CD8-positive, alpha-beta memory T cell (primary cell): ENCODE measurements at regions not wholly inside any gene's neighbourhood (a gene's known extent, or its start where the extent isn't known, plus 50 kb on each side); places are given as distances from the start of the nearest gene placed in this dataset.

ENCODE experiments used
- CTCF ChIA-PET: fragments of 350-600 bp; sonication (Branson Sonifier 250); formaldehyde crosslinking; loops from one replicate; lab custom pipeline; 2021; ENCODE audit warnings: antibody characterized with exemption; lab: Charles Lee
- POLR2A ChIA-PET: fragments of 350-600 bp; sonication (Branson Sonifier 250); formaldehyde crosslinking; loops from one replicate; lab custom pipeline; 2021; ENCODE audit warnings: antibody characterized with exemption; lab: Charles Lee
- DNase-seq, 5 donors: peaks; one replicate each; pipeline versions ENCODE4 v3.0.0 to v3.0.0-alpha.2; 2020 to 2022; ENCODE audit warnings: mixed read lengths in 1 of 5
- H3K27ac ChIP-seq: one replicate; pipeline ENCODE4 v1.7.0; 2013; ENCODE audit warnings: low read depth, mild to moderate bottlenecking, low read length, moderate library complexity
- H3K27me3 ChIP-seq: 2 replicates; pipeline ENCODE4 v1.7.0; 2013; ENCODE audit warnings: low read length, mild to moderate bottlenecking; ENCODE audit not compliant: insufficient read depth, poor library complexity, severe bottlenecking
- H3K36me3 ChIP-seq: 2 replicates; pipeline ENCODE4 v1.7.0; 2013; ENCODE audit warnings: mild to moderate bottlenecking, low read length, moderate library complexity; ENCODE audit not compliant: insufficient read depth
- H3K4me1 ChIP-seq: 2 replicates; pipeline ENCODE4 v1.7.0; 2013; ENCODE audit warnings: mild to moderate bottlenecking, low read length, moderate library complexity; ENCODE audit not compliant: insufficient read depth
- H3K4me3 ChIP-seq: 2 replicates; pipeline ENCODE4 v1.7.0; 2013; ENCODE audit warnings: mild to moderate bottlenecking, low read length
- H3K9me3 ChIP-seq: 2 replicates; pipeline ENCODE4 v1.7.0; 2013; ENCODE audit warnings: mild to moderate bottlenecking, low read length
- H3K27ac Mint-ChIP-seq, 8 donors: one replicate each; pipeline ENCODE4 v1.8.0; 2020 to 2021; ENCODE audit warnings: mixed read lengths in 8 of 8, mild to moderate bottlenecking in 6 of 8, inconsistent platforms in 3 of 8, moderate library complexity in 3 of 8
- H3K27me3 Mint-ChIP-seq, 2 donors: one replicate each; pipeline ENCODE4 v1.8.0; 2020 to 2021; ENCODE audit warnings: mixed read lengths in 2 of 2, mild to moderate bottlenecking in 1 of 2, moderate library complexity in 1 of 2
- H3K36me3 Mint-ChIP-seq, 3 donors: one replicate each; pipeline ENCODE4 v1.8.0; 2020 to 2021; ENCODE audit warnings: mixed read lengths in 3 of 3, inconsistent platforms in 1 of 3, mild to moderate bottlenecking in 1 of 3
- H3K4me1 Mint-ChIP-seq, 3 donors: one replicate each; pipeline ENCODE4 v1.8.0; 2020 to 2021; ENCODE audit warnings: mixed read lengths in 3 of 3, inconsistent platforms in 1 of 3, mild to moderate bottlenecking in 1 of 3
- H3K4me3 Mint-ChIP-seq, 7 donors: one replicate each; pipeline ENCODE4 v1.8.0; 2020 to 2021; ENCODE audit warnings: mixed read lengths in 7 of 7, mild to moderate bottlenecking in 6 of 7, moderate library complexity in 4 of 7, inconsistent platforms in 2 of 7
- H3K9me3 Mint-ChIP-seq, 5 donors: one replicate each; pipeline ENCODE4 v1.8.0; 2020 to 2022; ENCODE audit warnings: mixed read lengths in 5 of 5, mild to moderate bottlenecking in 3 of 5, moderate library complexity in 2 of 5, inconsistent platforms in 1 of 5

DNA sequence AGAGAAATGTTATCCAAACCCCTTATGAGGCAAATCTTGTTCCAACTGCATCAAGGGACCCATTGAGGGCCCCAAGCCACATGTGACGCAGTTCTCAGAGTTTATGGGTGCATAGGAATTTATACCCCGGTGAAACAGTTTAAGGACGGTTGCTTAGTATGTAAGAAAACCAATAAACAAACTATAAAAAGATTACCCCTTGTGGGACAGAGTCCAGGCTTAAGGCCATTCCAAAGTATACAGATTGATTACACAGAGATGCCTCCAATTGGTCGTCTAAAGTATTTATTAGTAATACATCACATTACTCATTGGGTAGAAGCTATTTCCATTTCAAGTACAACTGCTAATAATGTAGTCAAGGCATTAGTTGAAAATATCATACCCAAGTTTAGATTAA, 885.0 kb upstream of the MDGA2 start:
- POLR2A ChIA-PET = no interaction called here

GRCh38 chr14:48553443-48553842, 878.0 kb upstream of the MDGA2 start:
- ChIA-PET POLR2A (no interaction called here), CTCF (no interaction called here)
- Mint-ChIP-seq H3K4me1 (no peaks in the 10 kb centered on the region), H3K27me3 (no peaks in the 10 kb centered on the region), H3K36me3 (no peaks in the 10 kb centered on the region), H3K27ac (no peak overlapping the region), H3K9me3 (peaks cover 3 to 22% (median 12%) of the 10 kb centered on the region in 5 donors), H3K4me3 (no peak overlapping the region)
- no peak for DNase-seq
- H3K36me3 ChIP-seq = no peaks in the 10 kb centered on the region
- no peaks in the 10 kb centered on the region for H3K9me3 ChIP-seq
- no peaks in the 10 kb centered on the region for H3K4me1 ChIP-seq
- H3K27me3 ChIP-seq = no peaks in the 10 kb centered on the region
- H3K27ac ChIP-seq = no peak overlapping the region
- H3K4me3 ChIP-seq = no peak overlapping the region

More for the DNA sequence above, 885.0 kb upstream of the MDGA2 start:
- Mint-ChIP-seq H3K4me1 (no peaks in the 10 kb centered on the region), H3K9me3 (peaks cover 6 to 39% (median 8%) of the 10 kb centered on the region in 5 donors), H3K36me3 (no peaks in the 10 kb centered on the region), H3K4me3 (no peak overlapping the region), H3K27ac (no peak overlapping the region), H3K27me3 (no peaks in the 10 kb centered on the region)
- CTCF ChIA-PET = no interaction called here
- no peak for DNase-seq
- Histone ChIP-seq H3K9me3 (no peaks in the 10 kb centered on the region), H3K27ac (no peak overlapping the region), H3K27me3 (no peaks in the 10 kb centered on the region), H3K4me1 (no peaks in the 10 kb centered on the region), H3K4me3 (no peak overlapping the region), H3K36me3 (no peaks in the 10 kb centered on the region)

DNA sequence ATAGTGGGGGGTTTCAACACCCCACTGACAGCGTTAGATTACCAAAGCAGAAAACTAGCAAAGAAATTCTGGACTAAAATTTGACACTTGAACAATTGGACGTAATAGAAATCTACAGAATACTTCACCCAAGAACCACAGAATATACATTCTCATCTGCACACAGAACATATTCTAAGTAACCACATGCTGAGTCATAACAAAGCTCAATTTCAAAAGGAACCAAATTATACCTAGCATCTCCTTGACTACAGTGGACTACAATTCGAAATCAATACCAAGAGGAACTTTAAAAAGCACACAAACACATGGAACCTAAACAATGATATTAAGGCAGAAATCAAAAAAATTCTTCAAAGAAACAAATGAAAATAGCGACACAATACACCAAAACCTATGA, 871.6 kb upstream of the MDGA2 start:
- no peaks in the 10 kb centered on the region for H3K4me1 ChIP-seq
- ChIA-PET CTCF (no interaction called here), POLR2A (no interaction called here)
- Mint-ChIP-seq H3K4me1 (no peaks in the 10 kb centered on the region), H3K27me3 (no peaks in the 10 kb centered on the region), H3K36me3 (no peaks in the 10 kb centered on the region), H3K4me3 (no peak overlapping the region), H3K9me3 (peaks cover 1 to 20% (median 15%) of the 10 kb centered on the region in 5 donors), H3K27ac (no peak overlapping the region)
- no peaks in the 10 kb centered on the region for H3K9me3 ChIP-seq
- DNase-seq = no peak
- no peaks in the 10 kb centered on the region for H3K36me3 ChIP-seq
- no peaks in the 10 kb centered on the region for H3K27me3 ChIP-seq
- no peak overlapping the region for H3K4me3 ChIP-seq
- no peak overlapping the region for H3K27ac ChIP-seq

DNA sequence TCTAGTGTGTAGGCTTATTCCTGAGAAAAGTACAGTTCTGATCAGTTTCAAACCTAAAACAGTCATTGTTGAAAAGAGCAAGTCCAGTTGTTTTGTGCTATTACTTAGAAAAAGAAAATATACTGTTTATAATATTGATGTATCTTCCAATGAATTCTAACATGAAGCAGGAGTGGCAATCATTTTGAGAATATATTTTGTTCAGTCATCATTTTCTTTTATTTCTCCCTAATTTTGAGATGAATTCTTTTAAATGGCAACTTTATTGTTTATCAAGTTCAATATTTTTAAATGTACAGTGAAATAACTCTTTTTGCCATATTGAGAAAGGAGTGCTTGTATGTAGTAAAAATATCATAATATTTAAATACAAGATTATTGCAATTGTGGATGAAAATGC, 862.2 kb upstream of the MDGA2 start:
- no peaks in the 10 kb centered on the region for H3K36me3 ChIP-seq
- no peaks in the 10 kb centered on the region for H3K9me3 ChIP-seq
- H3K27me3 Mint-ChIP-seq = no peaks in the 10 kb centered on the region
- no peaks in the 10 kb centered on the region for H3K36me3 Mint-ChIP-seq
- no peak overlapping the region for H3K27ac Mint-ChIP-seq
- H3K9me3 Mint-ChIP-seq = peaks cover under 1 to 11% (median 5%) of the 10 kb centered on the region in 5 donors
- no peak overlapping the region for H3K4me3 ChIP-seq
- H3K4me1 ChIP-seq = no peaks in the 10 kb centered on the region
- ChIA-PET POLR2A (no interaction called here), CTCF (no interaction called here)
- H3K4me3 Mint-ChIP-seq = no peak overlapping the region
- H3K27me3 ChIP-seq = no peaks in the 10 kb centered on the region
- DNase-seq = no peak
- H3K27ac ChIP-seq = no peak overlapping the region
- no peaks in the 10 kb centered on the region for H3K4me1 Mint-ChIP-seq

DNA sequence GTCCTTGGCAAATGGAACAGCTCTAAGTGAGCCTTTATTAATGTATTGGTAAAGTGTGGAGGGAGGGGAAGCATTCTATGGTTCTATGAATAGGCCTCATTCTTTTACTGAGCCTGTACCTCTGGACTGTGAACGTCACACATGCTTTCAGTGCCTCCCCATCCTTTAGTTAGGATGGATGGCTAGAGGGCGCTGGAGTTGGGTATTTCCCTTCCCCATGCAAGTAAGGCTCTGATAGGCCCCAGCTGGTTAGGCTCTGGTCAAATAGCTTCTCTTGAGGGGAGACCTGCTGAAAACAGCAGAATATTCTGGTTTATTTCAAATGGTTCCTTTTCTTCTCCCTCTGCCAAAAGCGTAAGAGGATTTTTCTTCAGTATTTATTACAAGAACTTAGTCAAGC, 860.9 kb upstream of the MDGA2 start:
- no peak for DNase-seq
- H3K27me3 ChIP-seq = no peaks in the 10 kb centered on the region
- H3K4me3 ChIP-seq = no peak overlapping the region
- no peaks in the 10 kb centered on the region for H3K9me3 ChIP-seq
- H3K36me3 ChIP-seq = no peaks in the 10 kb centered on the region
- CTCF ChIA-PET = no interaction called here
- Mint-ChIP-seq H3K4me1 (no peaks in the 10 kb centered on the region), H3K4me3 (no peak overlapping the region), H3K27me3 (no peaks in the 10 kb centered on the region), H3K9me3 (peaks cover 2 to 15% (median 8%) of the 10 kb centered on the region in 5 donors), H3K36me3 (no peaks in the 10 kb centered on the region), H3K27ac (no peak overlapping the region)
- no peaks in the 10 kb centered on the region for H3K4me1 ChIP-seq
- POLR2A ChIA-PET = no interaction called here
- H3K27ac ChIP-seq = no peak overlapping the region

GRCh38 chr14:48527832-48528231, 852.4 kb upstream of the MDGA2 start:
- no peak for DNase-seq
- H3K4me1 ChIP-seq = no peaks in the 10 kb centered on the region
- CTCF ChIA-PET = no interaction called here
- no peaks in the 10 kb centered on the region for H3K9me3 ChIP-seq
- POLR2A ChIA-PET = no interaction called here
- no peak overlapping the region for H3K4me3 ChIP-seq
- H3K27me3 Mint-ChIP-seq = no peaks in the 10 kb centered on the region
- no peaks in the 10 kb centered on the region for H3K36me3 Mint-ChIP-seq
- peaks cover 5 to 9% (median 7%) of the 10 kb centered on the region in 5 donors for H3K9me3 Mint-ChIP-seq
- no peak overlapping the region for H3K27ac ChIP-seq
- no peaks in the 10 kb centered on the region for H3K4me1 Mint-ChIP-seq
- H3K4me3 Mint-ChIP-seq = no peak overlapping the region
- H3K27ac Mint-ChIP-seq = no peak overlapping the region
- H3K27me3 ChIP-seq = no peaks in the 10 kb centered on the region
- H3K36me3 ChIP-seq = no peaks in the 10 kb centered on the region

- Histone ChIP-seq H3K36me3 (no peaks in the 10 kb centered on the region), H3K4me1 (no peaks in the 10 kb centered on the region), H3K4me3 (no peak overlapping the region), H3K9me3 (no peaks in the 10 kb centered on the region), H3K27me3 (no peaks in the 10 kb centered on the region), H3K27ac (no peak overlapping the region)
- no peaks in the 10 kb centered on the region for H3K4me1 Mint-ChIP-seq
- no peak overlapping the region for H3K27ac Mint-ChIP-seq
- no peaks in the 10 kb centered on the region for H3K36me3 Mint-ChIP-seq
- no peak overlapping the region for H3K4me3 Mint-ChIP-seq
- DNase-seq = no peak
- peaks cover 3 to 6% (median 5%) of the 10 kb centered on the region in 5 donors for H3K9me3 Mint-ChIP-seq
- ChIA-PET POLR2A (no interaction called here), CTCF (no interaction called here)
- H3K27me3 Mint-ChIP-seq = no peaks in the 10 kb centered on the region
Observed at GRCh38 chr14:48526307-48526706, 850.9 kb upstream of the MDGA2 start.

DNA sequence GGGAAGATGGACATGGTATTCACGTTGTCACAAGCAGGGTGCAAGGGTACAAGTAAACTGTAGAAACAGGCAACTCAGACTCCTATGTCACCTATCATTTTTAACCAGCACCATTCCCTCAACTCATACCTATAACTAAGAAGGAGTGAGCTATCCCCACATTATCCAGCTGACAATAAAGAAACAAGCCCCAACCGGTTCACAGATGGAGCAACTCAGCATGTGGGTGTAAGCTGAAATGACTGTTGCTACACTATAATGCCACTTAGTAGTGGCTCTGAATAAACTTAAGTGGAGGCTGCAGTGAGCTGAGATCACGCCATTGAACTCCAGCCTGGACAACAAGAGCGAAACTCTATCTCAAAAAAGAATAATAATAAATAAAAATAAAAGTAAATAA, 829.5 kb upstream of the MDGA2 start:
- no peak overlapping the region for H3K4me3 Mint-ChIP-seq
- H3K4me1 Mint-ChIP-seq = no peaks in the 10 kb centered on the region
- no peaks in the 10 kb centered on the region for H3K4me1 ChIP-seq
- H3K27ac Mint-ChIP-seq = no peak overlapping the region
- H3K9me3 ChIP-seq = no peaks in the 10 kb centered on the region
- POLR2A ChIA-PET = no interaction called here
- H3K27ac ChIP-seq = no peak overlapping the region
- no peaks in the 10 kb centered on the region for H3K36me3 Mint-ChIP-seq
- no peak for DNase-seq
- CTCF ChIA-PET = no interaction called here
- H3K9me3 Mint-ChIP-seq = peaks cover 0 to 26% (median 3%) of the 10 kb centered on the region in 5 donors
- H3K27me3 ChIP-seq = no peaks in the 10 kb centered on the region
- H3K27me3 Mint-ChIP-seq = no peaks in the 10 kb centered on the region
- no peak overlapping the region for H3K4me3 ChIP-seq
- H3K36me3 ChIP-seq = no peaks in the 10 kb centered on the region

DNA sequence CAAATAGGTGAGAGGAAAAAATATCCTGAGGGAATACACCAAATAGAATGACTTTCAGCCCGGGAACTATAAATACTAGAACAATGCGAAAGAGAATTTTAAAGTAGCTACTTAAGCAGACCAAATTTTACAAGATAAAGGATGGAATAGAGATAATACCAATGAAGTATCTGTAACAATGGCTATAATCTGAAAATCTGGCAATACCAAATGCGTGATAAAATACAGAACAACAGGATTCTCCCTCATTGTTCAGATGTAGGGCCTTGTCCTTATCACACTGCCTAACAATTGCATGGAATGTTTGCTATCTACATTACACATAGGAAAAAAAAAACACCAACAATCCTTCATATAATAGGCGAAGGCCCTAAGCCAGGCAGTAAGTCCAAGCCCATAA, 815.4 kb upstream of the MDGA2 start:
- ChIA-PET CTCF (no interaction called here), POLR2A (no interaction called here)
- Mint-ChIP-seq H3K36me3 (no peaks in the 10 kb centered on the region), H3K4me3 (no peak overlapping the region), H3K27me3 (no peaks in the 10 kb centered on the region), H3K4me1 (no peaks in the 10 kb centered on the region), H3K9me3 (peaks cover 0 to 30% (median 6%) of the 10 kb centered on the region in 5 donors), H3K27ac (no peak overlapping the region)
- Histone ChIP-seq H3K36me3 (no peaks in the 10 kb centered on the region), H3K9me3 (no peaks in the 10 kb centered on the region), H3K27me3 (no peaks in the 10 kb centered on the region), H3K4me3 (no peak overlapping the region), H3K27ac (no peak overlapping the region), H3K4me1 (no peaks in the 10 kb centered on the region)
- DNase-seq = no peak
